Activated B cell treated with CpG ODN at 0.5 μM for 24 hours (primary cell): ENCODE measurements at regions not wholly inside any gene's neighbourhood (a gene's known extent, or its start where the extent isn't known, plus 50 kb on each side); places are given as distances from the start of the nearest gene placed in this dataset.

Experiments
- ATAC-seq: fragments of 200-7000 bp; cut with Tn5 transposase; one replicate; pipeline ENCODE4 v1.10.0; 2021; ENCODE audit warnings: low read depth, mild to moderate bottlenecking, moderate library complexity
- CTCF ChIA-PET: fragments of 350-600 bp; sonication (Branson Sonifier 250); formaldehyde crosslinking; loops from one replicate; lab custom pipeline; 2021; ENCODE audit warnings: antibody characterized with exemption; lab: Charles Lee
- POLR2A ChIA-PET: fragments of 350-600 bp; sonication (Branson Sonifier 250); formaldehyde crosslinking; loops from one replicate; lab custom pipeline; 2021; ENCODE audit warnings: antibody characterized with exemption; lab: Charles Lee
- DNase-seq: peaks from one replicate; pipeline ENCODE4 v3.0.0; 2022
- H3K27ac Mint-ChIP-seq: one replicate; pipeline ENCODE4 v1.8.0; 2020; ENCODE audit warnings: mixed read lengths
- H3K27me3 Mint-ChIP-seq: one replicate; pipeline ENCODE4 v1.8.0; 2021; ENCODE audit warnings: mixed read lengths
- H3K36me3 Mint-ChIP-seq: one replicate; pipeline ENCODE4 v1.8.0; 2021; ENCODE audit warnings: low read depth, mixed read lengths
- H3K4me1 Mint-ChIP-seq: one replicate; pipeline ENCODE4 v1.8.0; 2021; ENCODE audit warnings: mixed read lengths
- H3K4me3 Mint-ChIP-seq: one replicate; pipeline ENCODE4 v1.8.0; 2020; ENCODE audit warnings: mild to moderate bottlenecking, mixed read lengths
- H3K9me3 Mint-ChIP-seq: one replicate; pipeline ENCODE4 v1.8.0; 2020; ENCODE audit warnings: mixed read lengths
- CTCF ChIP-seq: fragments of 200-600 bp; IDR thresholded peaks from one replicate; pipeline ENCODE4 v1.8.0; 2022; ENCODE audit warnings: antibody characterized with exemption, mild to moderate bottlenecking
- intact Hi-C: fragments of 100-400 bp; cut with micrococcal nuclease; formaldehyde crosslinking; loops from one replicate; pipeline ENCODE4 v1.15.1; 2024

- Mint-ChIP-seq H3K36me3 (no peaks in the 10 kb centered on the region), H3K4me1 (no peaks in the 10 kb centered on the region), H3K9me3 (peaks cover 14% of the 10 kb centered on the region), H3K4me3 (no peak overlapping the region), H3K27me3 (no peaks in the 10 kb centered on the region), H3K27ac (no peak overlapping the region)
- intact Hi-C loops: no loop called here
- DNase-seq (no peak), ATAC-seq (no peak)
- ChIA-PET POLR2A (no interaction called here), CTCF (no interaction called here)
- TF ChIP-seq CTCF: no peak
Measured at GRCh38 chr12:20232931-20233675, 135.2 kb upstream of the PDE3A start.

- no peaks in the 10 kb centered on the region for H3K4me1 Mint-ChIP-seq
- ATAC-seq (no peak), DNase-seq (no peak)
- CTCF ChIA-PET: no interaction called here
- no peak overlapping the region for H3K4me3 Mint-ChIP-seq
- POLR2A ChIA-PET: no interaction called here
- no peak overlapping the region for H3K27ac Mint-ChIP-seq
- intact Hi-C loops: no loop called here
- no peaks in the 10 kb centered on the region for H3K27me3 Mint-ChIP-seq
- H3K36me3 Mint-ChIP-seq: no peaks in the 10 kb centered on the region
- TF ChIP-seq CTCF: no peak
- peaks cover 12% of the 10 kb centered on the region for H3K9me3 Mint-ChIP-seq
Measured at GRCh38 chr12:20234474-20234873, 133.9 kb upstream of the PDE3A start.

DNA sequence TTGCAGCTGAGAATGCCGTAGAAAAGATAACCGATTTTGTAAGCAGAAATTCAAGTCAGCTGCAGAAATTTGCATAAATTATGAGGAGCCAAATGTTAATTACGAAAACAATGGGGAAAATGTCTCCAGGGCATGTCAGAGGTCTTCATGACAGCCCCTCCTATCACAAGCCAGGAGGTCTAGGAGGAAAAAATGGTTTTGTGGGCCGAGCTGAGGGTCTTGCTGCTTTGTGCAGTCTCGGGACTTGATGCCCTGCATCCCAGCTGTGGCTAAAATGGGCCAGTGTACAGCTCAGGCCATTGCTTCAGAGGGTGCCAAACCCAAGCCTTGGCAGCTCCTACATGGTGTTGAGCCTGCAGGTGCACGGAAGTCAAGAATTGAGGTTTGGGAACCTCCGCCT is 131.2 kb upstream of the PDE3A start:
- no peaks in the 10 kb centered on the region for H3K4me1 Mint-ChIP-seq
- no peaks in the 10 kb centered on the region for H3K27me3 Mint-ChIP-seq
- H3K36me3 Mint-ChIP-seq: no peaks in the 10 kb centered on the region
- POLR2A ChIA-PET: no interaction called here
- peaks cover 12% of the 10 kb centered on the region for H3K9me3 Mint-ChIP-seq
- no peak overlapping the region for H3K4me3 Mint-ChIP-seq
- no peak overlapping the region for H3K27ac Mint-ChIP-seq
- no peak for ATAC-seq
- DNase-seq: no peak
- TF ChIP-seq CTCF: no peak
- intact Hi-C loops: no loop called here
- CTCF ChIA-PET: no interaction called here

DNA sequence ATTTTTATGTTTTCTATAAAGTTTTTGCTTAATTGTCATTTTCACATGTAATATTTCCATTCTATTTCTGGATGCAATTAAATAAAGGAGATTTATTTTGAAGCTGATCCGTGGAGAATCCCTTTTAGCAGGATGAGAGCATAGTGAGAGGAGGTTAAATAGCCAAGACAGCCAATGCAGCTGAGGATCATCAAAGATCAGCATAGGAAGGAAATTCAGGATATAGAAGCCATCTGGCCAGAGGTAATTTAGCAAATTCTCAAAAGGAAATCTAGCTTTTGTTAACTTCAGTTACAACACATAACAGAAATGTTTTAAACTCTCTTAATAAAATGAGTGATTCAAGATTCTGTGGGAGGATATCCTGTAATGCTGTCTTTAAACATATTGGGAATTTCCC is 122.8 kb upstream of the PDE3A start:
- no peaks in the 10 kb centered on the region for H3K4me1 Mint-ChIP-seq
- intact Hi-C loops: no loop called here
- CTCF ChIA-PET: no interaction called here
- peaks cover 18% of the 10 kb centered on the region for H3K9me3 Mint-ChIP-seq
- H3K27me3 Mint-ChIP-seq: no peaks in the 10 kb centered on the region
- DNase-seq: no peak
- TF ChIP-seq CTCF: no peak
- H3K4me3 Mint-ChIP-seq: no peak overlapping the region
- POLR2A ChIA-PET: no interaction called here
- no peaks in the 10 kb centered on the region for H3K36me3 Mint-ChIP-seq
- no peak for ATAC-seq
- no peak overlapping the region for H3K27ac Mint-ChIP-seq

GRCh38 chr12:20248646-20249045 is 119.7 kb upstream of the PDE3A start:
- H3K27ac Mint-ChIP-seq: no peak overlapping the region
- H3K36me3 Mint-ChIP-seq: no peaks in the 10 kb centered on the region
- ChIA-PET POLR2A (no interaction called here), CTCF (no interaction called here)
- intact Hi-C loops: no loop called here
- peaks cover 18% of the 10 kb centered on the region for H3K9me3 Mint-ChIP-seq
- no peaks in the 10 kb centered on the region for H3K4me1 Mint-ChIP-seq
- no peaks in the 10 kb centered on the region for H3K27me3 Mint-ChIP-seq
- DNase-seq (no peak), ATAC-seq (no peak)
- no peak for TF ChIP-seq CTCF
- H3K4me3 Mint-ChIP-seq: no peak overlapping the region
